OCI-LY7 (cell line): ENCODE measurements at regions not wholly inside any gene's neighbourhood (a gene's known extent, or its start where the extent isn't known, plus 50 kb on each side); places are given as distances from the start of the nearest gene placed in this dataset.

Source experiments
- BruUV-seq: library from RNA; stranded (reverse); fragments of 400-500 nt; replicated peaks from 2 replicates; lab custom pipeline; 2021; lab: Mats Ljungman, UMichigan
- CTCF ChIA-PET: fragments of 300-600 bp; sonication (Branson Sonifier 250); formaldehyde crosslinking; loops from one replicate; lab custom pipeline; 2022; ENCODE audit warnings: antibody characterized with exemption; ENCODE audit not compliant: unreplicated experiment; lab: Charles Lee
- POLR2A ChIA-PET: fragments of 300-600 bp; sonication (Branson Sonifier 250); formaldehyde crosslinking; loops from one replicate; lab custom pipeline; 2022; ENCODE audit warnings: antibody characterized with exemption; lab: Charles Lee
- DNase-seq: peaks from one replicate; pipeline ENCODE4 v3.0.0-alpha.2; 2015; ENCODE audit warnings: low spot score
- H2AFZ ChIP-seq: fragments of 200-600 bp; sonication (generic), shearing (Covaris generic); 2 replicates; pipeline ENCODE4 v1.6.1; 2014; ENCODE audit warnings: mild to moderate bottlenecking, antibody characterized with exemption, low read length, moderate library complexity
- H3K27ac ChIP-seq: fragments of 200-600 bp; sonication (generic); 2 replicates; pipeline ENCODE4 v1.5.1; 2014; ENCODE audit warnings: mixed run types, low read depth, mild to moderate bottlenecking, moderate library complexity, low read length, inconsistent platforms; ENCODE audit not compliant: poor library complexity, severe bottlenecking
- H3K36me3 ChIP-seq: fragments of 200-600 bp; sonication (generic); 2 replicates; pipeline ENCODE4 v1.6.1; 2014; ENCODE audit warnings: mild to moderate bottlenecking, antibody characterized with exemption, low read length, moderate library complexity, mixed read lengths; ENCODE audit not compliant: insufficient read depth
- H3K4me1 ChIP-seq: fragments of 200-600 bp; sonication (generic); 2 replicates; pipeline ENCODE4 v1.5.1; 2014; ENCODE audit warnings: mild to moderate bottlenecking, low read length; ENCODE audit not compliant: insufficient read depth, poor library complexity, severe bottlenecking
- H3K4me2 ChIP-seq: fragments of 200-600 bp; sonication (generic); 2 replicates; pipeline ENCODE4 v1.6.1; 2014; ENCODE audit warnings: mild to moderate bottlenecking, low read length
- H3K4me3 ChIP-seq: fragments of 200-600 bp; sonication (generic); 2 replicates; pipeline ENCODE4 v1.5.1; 2014; ENCODE audit warnings: mild to moderate bottlenecking, low read depth, low read length; ENCODE audit not compliant: poor library complexity, severe bottlenecking
- H3K79me2 ChIP-seq: fragments of 200-600 bp; sonication (generic); 2 replicates; pipeline ENCODE4 v1.6.1; 2016; ENCODE audit warnings: low read depth, mild to moderate bottlenecking, low read length, moderate library complexity, mixed read lengths; ENCODE audit not compliant: insufficient read depth
- H3K9me2 ChIP-seq: fragments of 200-600 bp; sonication (generic); 2 replicates; pipeline ENCODE4 v1.6.1; 2016; ENCODE audit warnings: mild to moderate bottlenecking, low read length, mixed read lengths; ENCODE audit not compliant: insufficient read depth
- H3K9me3 ChIP-seq: fragments of 200-600 bp; sonication (generic); 2 replicates; pipeline ENCODE4 v1.6.1; 2014; ENCODE audit warnings: mild to moderate bottlenecking, mixed run types, low read length, mixed read lengths
- H4K20me1 ChIP-seq: fragments of 200-600 bp; sonication (generic); 2 replicates; pipeline ENCODE4 v1.6.1; 2014; ENCODE audit warnings: mild to moderate bottlenecking, antibody characterized with exemption, low read length, moderate library complexity, mixed read lengths; ENCODE audit not compliant: insufficient read depth
- EZH2phosphoT487 ChIP-seq: fragments of 200-600 bp; sonication (generic); IDR thresholded peaks from 2 replicates; pipeline ENCODE4 v1.6.1; 2018; ENCODE audit warnings: low read depth, borderline replicate concordance, mild to moderate bottlenecking, mixed run types, antibody characterized with exemption, low read length, moderate library complexity, mixed read lengths
- intact Hi-C: fragments of 100-400 bp; cut with micrococcal nuclease; formaldehyde crosslinking; loops from one replicate; pipeline ENCODE4 v1.10.0; 2022; ENCODE audit not compliant: unreplicated experiment
- TF ChIP-seq, protein P1 (sequence below): fragments of 200-600 bp; sonication (generic); conservative IDR thresholded peaks from 2 replicates; pipeline ENCODE4 v1.5.1; 2014; ENCODE audit warnings: mild to moderate bottlenecking, antibody characterized with exemption, low read length, moderate library complexity, mixed read lengths

DNA sequence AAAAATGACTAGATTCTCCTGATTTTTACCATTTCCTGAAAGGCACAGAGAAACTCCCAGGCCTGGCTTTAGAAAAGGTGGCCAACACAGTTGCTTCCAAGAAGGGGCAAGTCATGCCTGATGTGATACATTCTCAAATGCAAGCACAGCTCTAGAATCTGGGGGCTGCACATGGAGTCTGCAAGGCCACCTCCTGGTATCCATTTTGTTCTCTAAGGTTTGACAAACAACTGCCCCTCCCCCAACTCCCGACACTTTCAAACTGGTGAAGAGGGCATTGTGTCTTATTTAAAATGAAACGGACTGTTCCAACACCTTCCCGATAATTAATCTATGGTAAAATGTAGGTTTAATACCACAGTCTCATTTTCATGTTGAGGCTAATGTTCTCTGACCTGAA is 220.2 kb upstream of the CEP162 start:
- no peaks in the 10 kb centered on the region for H4K20me1 ChIP-seq
- H3K4me1 ChIP-seq = no peaks in the 10 kb centered on the region
- no peak overlapping the region for H3K4me2 ChIP-seq
- no peak for DNase-seq
- no peaks in the 10 kb centered on the region for H3K79me2 ChIP-seq
- no peaks in the 10 kb centered on the region for H3K9me3 ChIP-seq
- intact Hi-C loops = no loop called here
- no peak overlapping the region for H3K4me3 ChIP-seq
- no peaks in the 10 kb centered on the region for H3K36me3 ChIP-seq
- no peak for TF ChIP-seq EZH2phosphoT487
- TF ChIP-seq, protein P1, sequence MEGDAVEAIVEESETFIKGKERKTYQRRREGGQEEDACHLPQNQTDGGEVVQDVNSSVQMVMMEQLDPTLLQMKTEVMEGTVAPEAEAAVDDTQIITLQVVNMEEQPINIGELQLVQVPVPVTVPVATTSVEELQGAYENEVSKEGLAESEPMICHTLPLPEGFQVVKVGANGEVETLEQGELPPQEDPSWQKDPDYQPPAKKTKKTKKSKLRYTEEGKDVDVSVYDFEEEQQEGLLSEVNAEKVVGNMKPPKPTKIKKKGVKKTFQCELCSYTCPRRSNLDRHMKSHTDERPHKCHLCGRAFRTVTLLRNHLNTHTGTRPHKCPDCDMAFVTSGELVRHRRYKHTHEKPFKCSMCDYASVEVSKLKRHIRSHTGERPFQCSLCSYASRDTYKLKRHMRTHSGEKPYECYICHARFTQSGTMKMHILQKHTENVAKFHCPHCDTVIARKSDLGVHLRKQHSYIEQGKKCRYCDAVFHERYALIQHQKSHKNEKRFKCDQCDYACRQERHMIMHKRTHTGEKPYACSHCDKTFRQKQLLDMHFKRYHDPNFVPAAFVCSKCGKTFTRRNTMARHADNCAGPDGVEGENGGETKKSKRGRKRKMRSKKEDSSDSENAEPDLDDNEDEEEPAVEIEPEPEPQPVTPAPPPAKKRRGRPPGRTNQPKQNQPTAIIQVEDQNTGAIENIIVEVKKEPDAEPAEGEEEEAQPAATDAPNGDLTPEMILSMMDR = no peak
- ChIA-PET CTCF (no interaction called here), POLR2A (interaction anchor here (0.7 kb wide), 1 partner anchor 34 kb away, joined by 4 read pairs; no protein-coding TSS in a partner anchor)
- BruUV-seq = no TSS peak
- no peak overlapping the region for H3K27ac ChIP-seq
- H2AFZ ChIP-seq = no peak overlapping the region
- no peaks in the 10 kb centered on the region for H3K9me2 ChIP-seq

DNA sequence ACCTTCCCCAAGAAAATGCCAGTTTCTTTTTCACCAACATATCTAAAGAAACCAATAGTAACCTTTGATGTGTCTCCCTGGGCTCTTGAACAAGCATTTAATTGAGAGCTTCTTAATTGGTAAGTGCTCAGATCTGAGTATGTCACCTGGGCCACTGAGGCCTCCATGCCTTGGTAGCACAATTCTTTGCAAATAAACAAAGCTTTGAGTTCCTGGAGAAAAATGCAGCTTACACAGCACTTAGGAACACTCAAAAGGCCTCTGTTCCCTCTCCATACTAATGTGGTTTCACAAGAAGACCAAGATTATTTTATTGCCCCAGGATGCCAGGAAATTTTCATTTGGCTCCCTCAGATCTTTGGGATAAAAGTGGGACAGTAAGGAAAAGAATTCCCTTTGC is 217.6 kb upstream of the CEP162 start:
- Histone ChIP-seq H3K79me2 (no peaks in the 10 kb centered on the region), H3K36me3 (no peaks in the 10 kb centered on the region), H3K27ac (no peak overlapping the region), H3K4me3 (no peak overlapping the region), H3K4me2 (no peak overlapping the region), H2AFZ (no peak overlapping the region), H3K9me3 (no peaks in the 10 kb centered on the region), H3K4me1 (no peaks in the 10 kb centered on the region), H4K20me1 (no peaks in the 10 kb centered on the region), H3K9me2 (no peaks in the 10 kb centered on the region)
- ChIA-PET POLR2A (interaction anchor here (1.6 kb wide), 1 partner anchor 12 kb away, joined by 3 read pairs; no protein-coding TSS in a partner anchor), CTCF (no interaction called here)
- intact Hi-C loops = no loop called here
- no TSS peak for BruUV-seq
- TF ChIP-seq, protein P1 = no peak
- no peak for TF ChIP-seq EZH2phosphoT487
- DNase-seq = no peak

DNA sequence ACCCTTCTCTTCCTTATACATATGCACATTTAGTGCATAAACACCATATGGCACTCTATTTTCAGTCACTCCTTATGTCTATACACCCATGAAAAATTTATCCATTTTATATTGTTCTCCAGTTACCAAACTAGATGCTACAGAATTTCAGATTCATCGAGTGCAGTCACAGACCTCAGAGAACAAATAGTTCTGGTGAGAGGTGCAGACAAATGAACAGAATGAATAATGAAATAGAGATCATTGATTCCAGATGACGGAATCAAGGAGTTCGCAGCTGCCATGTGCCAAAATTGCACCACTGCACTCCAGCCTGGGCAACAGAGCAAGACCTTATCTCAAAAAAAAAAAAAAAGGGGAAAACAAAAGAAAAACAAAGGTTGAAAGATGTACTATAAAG is 214.8 kb upstream of the CEP162 start:
- H3K9me3 ChIP-seq = no peaks in the 10 kb centered on the region
- BruUV-seq = no TSS peak
- TF ChIP-seq EZH2phosphoT487 = no peak
- TF ChIP-seq, protein P1 = no peak
- no peaks in the 10 kb centered on the region for H3K9me2 ChIP-seq
- intact Hi-C loops = no loop called here
- H3K4me2 ChIP-seq = no peak overlapping the region
- ChIA-PET CTCF (no interaction called here), POLR2A (interaction anchor here (0.8 kb wide), 1 partner anchor 18 kb away, joined by 3 read pairs; no protein-coding TSS in a partner anchor)
- no peaks in the 10 kb centered on the region for H3K36me3 ChIP-seq
- H3K4me3 ChIP-seq = no peak overlapping the region
- H4K20me1 ChIP-seq = no peaks in the 10 kb centered on the region
- no peak overlapping the region for H3K27ac ChIP-seq
- H2AFZ ChIP-seq = no peak overlapping the region
- no peaks in the 10 kb centered on the region for H3K79me2 ChIP-seq
- DNase-seq = no peak
- H3K4me1 ChIP-seq = no peaks in the 10 kb centered on the region
